Thoracic aorta (tissue), 2 donors: ENCODE measurements at regions not wholly inside any gene's neighbourhood (a gene's known extent, or its start where the extent isn't known, plus 50 kb on each side); places are given as distances from the start of the nearest gene placed in this dataset.

Experiments used
- ATAC-seq: fragments of 150-250 bp; one replicate; pipeline ENCODE4 v1.8.0; 2017; ENCODE audit warnings: low read depth; ENCODE audit not compliant: insufficient number of reproducible peaks, low FRiP score
- DNase-seq: peaks from one replicate; pipeline ENCODE4 v3.0.0-alpha.2; 2020; ENCODE audit warnings: low spot score
- H3K27ac ChIP-seq, 2 donors: fragments of 200-600 bp; sonication (generic); 1 replicate in 1 of 2; 2 replicates in 1 of 2; pipeline ENCODE4 v1.5.1; 2016; ENCODE audit warnings: mild to moderate bottlenecking in 2 of 2, moderate library complexity in 2 of 2
- H3K27me3 ChIP-seq: fragments of 200-600 bp; sonication (generic); replicated peaks from 2 replicates; pipeline ENCODE4 v1.6.0; 2016; ENCODE audit warnings: mild to moderate bottlenecking; ENCODE audit not compliant: insufficient read depth
- H3K36me3 ChIP-seq: fragments of 200-600 bp; sonication (generic); one replicate; pipeline ENCODE4 v1.5.1; 2016
- H3K4me1 ChIP-seq, 2 donors: fragments of 200-600 bp; sonication (generic); 1 replicate in 1 of 2; 2 replicates in 1 of 2; pipeline versions ENCODE4 v1.5.1 to v1.6.0; 2016; ENCODE audit warnings: low read depth in 2 of 2, mild to moderate bottlenecking in 1 of 2; ENCODE audit not compliant: control insufficient read depth in 1 of 2
- H3K4me3 ChIP-seq: fragments of 200-600 bp; sonication (generic); 2 replicates; pipeline ENCODE4 v1.5.1; 2016; ENCODE audit warnings: mild to moderate bottlenecking
- H3K9me3 ChIP-seq: fragments of 200-600 bp; sonication (generic); 2 replicates; pipeline ENCODE4 v1.5.1; 2016
- CTCF ChIP-seq: fragments of 200-600 bp; sonication (generic); IDR thresholded peaks from one replicate; pipeline ENCODE4 v1.5.1; 2019; ENCODE audit warnings: antibody characterized with exemption

GRCh38 chr11:116506263-116506825 lies 266.4 kb downstream of the BUD13 start:
- Histone ChIP-seq H3K4me3 (no peak overlapping the region), H3K4me1 (no peaks in the 10 kb centered on the region), H3K27ac (no peak overlapping the region), H3K36me3 (no peaks in the 10 kb centered on the region), H3K9me3 (no peaks in the 10 kb centered on the region), H3K27me3 (no peaks in the 10 kb centered on the region)
- ATAC-seq (no peak), DNase-seq (no peak)
- no peak for TF ChIP-seq CTCF

GRCh38 chr11:116505298-116506262 lies 267.2 kb downstream of the BUD13 start:
- no peak for ATAC-seq
- no peak overlapping the region for H3K4me3 ChIP-seq
- H3K36me3 ChIP-seq: no peaks in the 10 kb centered on the region
- no peak for DNase-seq
- TF ChIP-seq CTCF: no peak
- no peaks in the 10 kb centered on the region for H3K9me3 ChIP-seq
- no peaks in the 10 kb centered on the region for H3K4me1 ChIP-seq
- no peaks in the 10 kb centered on the region for H3K27me3 ChIP-seq
- no peak overlapping the region for H3K27ac ChIP-seq

GRCh38 chr11:116504541-116505297 lies 268.1 kb downstream of the BUD13 start:
- ATAC-seq (no peak), DNase-seq (no peak)
- H3K27ac ChIP-seq: no peak overlapping the region
- TF ChIP-seq CTCF: no peak
- no peaks in the 10 kb centered on the region for H3K36me3 ChIP-seq
- no peak overlapping the region for H3K4me3 ChIP-seq
- no peaks in the 10 kb centered on the region for H3K9me3 ChIP-seq
- H3K4me1 ChIP-seq: no peaks in the 10 kb centered on the region
- no peaks in the 10 kb centered on the region for H3K27me3 ChIP-seq

- no peaks in the 10 kb centered on the region for H3K36me3 ChIP-seq
- no peaks in the 10 kb centered on the region for H3K9me3 ChIP-seq
- ATAC-seq (no peak), DNase-seq (no peak)
- no peaks in the 10 kb centered on the region for H3K4me1 ChIP-seq
- no peak overlapping the region for H3K27ac ChIP-seq
- no peak for TF ChIP-seq CTCF
- H3K4me3 ChIP-seq: no peak overlapping the region
- no peaks in the 10 kb centered on the region for H3K27me3 ChIP-seq
These were observed 269.3 kb downstream of the BUD13 start for GRCh38 chr11:116503216-116504160.
